ENCODE measurements at regions not wholly inside any gene's neighbourhood (a gene's known extent, or its start where the extent isn't known, plus 50 kb on each side); places are given as distances from the start of the nearest gene placed in this dataset.

GRCh38 chr7:45457591-45457990 lies 116.6 kb upstream of the ADCY1 start:
- DNase-seq = peak; percentile 85

DNA sequence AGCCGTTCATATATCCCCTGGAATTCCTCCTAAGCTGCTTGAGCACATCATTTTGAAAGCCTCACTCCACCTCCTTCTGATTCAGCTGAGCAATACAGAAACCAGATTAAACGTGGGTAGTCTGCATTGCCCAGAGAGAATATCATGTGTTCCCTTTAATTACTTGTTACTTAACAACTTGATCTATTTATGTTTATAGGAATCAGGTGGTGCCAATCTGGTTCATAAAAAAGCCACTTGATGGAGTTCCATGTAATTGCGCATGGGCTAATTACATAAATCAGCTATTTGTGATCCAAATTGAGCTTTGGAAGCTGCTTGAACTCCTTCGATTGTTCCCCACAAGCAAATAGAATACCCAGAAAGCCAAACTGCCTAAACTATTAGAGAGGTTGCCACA lies 114.7 kb upstream of the ADCY1 start:
- peak; percentile 61 for DNase-seq

GRCh38 chr7:45460379-45460778 lies 113.8 kb upstream of the ADCY1 start:
- no peak for DNase-seq

DNA sequence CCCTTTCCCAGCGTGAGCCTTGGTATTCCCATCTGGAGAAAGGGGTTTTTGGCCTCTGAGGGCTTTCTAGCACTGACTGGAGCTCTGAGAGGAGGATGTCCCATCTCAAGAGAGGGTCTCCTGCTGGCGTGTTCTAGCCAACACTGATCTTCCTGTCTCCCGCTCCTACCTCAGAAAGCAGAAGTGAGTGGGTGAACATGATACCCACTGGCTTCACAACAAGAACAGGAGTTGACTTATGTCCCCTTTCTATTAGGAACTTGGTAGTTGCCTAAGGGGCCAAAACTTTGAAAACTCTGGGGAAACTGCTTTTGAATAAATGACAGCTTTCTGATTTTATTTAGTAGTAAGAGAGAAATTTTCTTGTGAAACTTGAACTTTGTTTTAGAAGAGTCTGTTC lies 113.1 kb upstream of the ADCY1 start:
- no peak for DNase-seq

- no peak for DNase-seq
These were observed 105.1 kb upstream of the ADCY1 start for GRCh38 chr7:45469103-45469502.

GRCh38 chr7:45470031-45470430 lies 104.1 kb upstream of the ADCY1 start:
- DNase-seq = no peak

DNA sequence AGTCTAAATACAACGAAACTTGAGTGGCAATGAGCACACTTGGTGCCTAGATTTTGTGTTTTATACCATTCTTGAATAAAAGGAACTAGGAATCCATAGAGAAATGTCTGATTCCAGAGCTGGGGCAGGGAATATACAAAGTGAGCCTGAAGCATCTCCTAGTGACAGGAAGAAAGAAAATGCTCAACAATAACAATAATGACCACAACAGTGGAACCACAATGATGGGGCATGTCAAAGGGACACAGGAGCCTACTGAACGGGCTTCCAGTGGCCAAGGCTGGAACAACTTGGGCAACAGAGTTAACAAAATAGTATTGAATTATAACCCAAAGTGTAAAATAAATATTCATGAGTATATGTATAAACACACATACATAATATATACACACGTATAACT lies 94.4 kb upstream of the ADCY1 start:
- no peak for DNase-seq

DNA sequence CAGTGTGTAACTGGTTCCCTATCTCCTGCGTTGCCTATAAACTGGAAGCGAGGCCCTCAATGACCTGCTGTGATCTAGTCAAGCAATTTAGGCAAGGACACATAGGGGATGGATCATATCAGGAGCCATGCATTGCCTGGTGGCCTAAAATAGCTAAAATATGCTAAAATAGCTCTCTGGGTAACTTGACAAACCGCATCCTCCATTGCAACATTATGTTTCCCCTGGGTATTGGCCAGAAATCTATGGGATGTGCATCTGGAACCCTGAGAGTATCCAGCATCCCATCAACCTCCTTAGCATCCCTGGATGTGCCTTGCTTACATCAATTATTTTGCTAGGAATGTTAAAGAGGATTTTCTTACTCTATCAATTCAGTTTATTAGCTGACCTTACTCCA lies 91.7 kb upstream of the ADCY1 start:
- no peak for DNase-seq

- no peak for DNase-seq
These were observed 90.1 kb upstream of the ADCY1 start for GRCh38 chr7:45484094-45484493.

DNA sequence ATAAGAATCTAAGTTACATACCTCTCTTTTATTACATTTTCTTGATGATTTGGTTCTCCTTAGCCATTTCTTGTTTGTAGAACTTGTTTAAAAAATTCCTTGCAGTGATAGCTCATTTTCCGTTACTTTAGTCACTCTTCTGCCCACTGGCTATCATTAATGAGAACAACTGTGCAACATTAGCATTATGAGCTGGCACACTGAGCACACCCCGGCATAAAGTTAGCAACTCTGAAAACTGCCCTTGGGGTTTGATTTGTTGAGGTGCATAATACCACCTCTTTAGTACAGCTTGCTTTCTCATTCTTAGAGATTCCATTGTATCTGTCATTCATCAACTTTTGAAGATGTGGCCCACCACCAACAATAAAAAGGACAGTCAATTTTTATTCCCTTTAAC lies 87.6 kb upstream of the ADCY1 start:
- no peak for DNase-seq

- no peak for DNase-seq
These were observed 79.3 kb upstream of the ADCY1 start for GRCh38 chr7:45494885-45495284.

- DNase-seq = no peak
These were observed 78.5 kb upstream of the ADCY1 start for GRCh38 chr7:45495618-45496017.

GRCh38 chr7:45500257-45500656 lies 73.9 kb upstream of the ADCY1 start:
- no peak for DNase-seq

- no peak for DNase-seq
These were observed 72.4 kb upstream of the ADCY1 start for GRCh38 chr7:45501791-45502190.

GRCh38 chr7:45506059-45506458 lies 68.1 kb upstream of the ADCY1 start:
- DNase-seq = no peak

DNA sequence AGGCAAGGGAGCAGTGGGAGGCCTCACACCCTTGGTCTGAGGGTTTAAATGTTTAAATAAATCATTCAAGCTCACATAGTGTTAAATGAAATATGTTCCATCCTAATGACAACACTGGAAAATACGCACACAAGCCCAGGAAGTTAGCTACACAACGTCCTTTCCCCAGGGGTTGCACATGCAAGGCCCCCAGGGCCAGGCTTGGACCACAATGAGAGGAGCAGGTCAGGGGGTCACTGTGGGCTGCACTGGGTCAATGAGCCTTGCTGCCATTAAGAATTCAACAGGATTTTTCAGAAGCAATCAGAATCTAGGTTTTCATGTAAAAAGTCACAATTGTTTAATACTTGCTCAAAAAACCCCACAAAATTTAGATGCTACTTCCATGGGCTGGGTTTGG lies 64.9 kb upstream of the ADCY1 start:
- DNase-seq = no peak

DNA sequence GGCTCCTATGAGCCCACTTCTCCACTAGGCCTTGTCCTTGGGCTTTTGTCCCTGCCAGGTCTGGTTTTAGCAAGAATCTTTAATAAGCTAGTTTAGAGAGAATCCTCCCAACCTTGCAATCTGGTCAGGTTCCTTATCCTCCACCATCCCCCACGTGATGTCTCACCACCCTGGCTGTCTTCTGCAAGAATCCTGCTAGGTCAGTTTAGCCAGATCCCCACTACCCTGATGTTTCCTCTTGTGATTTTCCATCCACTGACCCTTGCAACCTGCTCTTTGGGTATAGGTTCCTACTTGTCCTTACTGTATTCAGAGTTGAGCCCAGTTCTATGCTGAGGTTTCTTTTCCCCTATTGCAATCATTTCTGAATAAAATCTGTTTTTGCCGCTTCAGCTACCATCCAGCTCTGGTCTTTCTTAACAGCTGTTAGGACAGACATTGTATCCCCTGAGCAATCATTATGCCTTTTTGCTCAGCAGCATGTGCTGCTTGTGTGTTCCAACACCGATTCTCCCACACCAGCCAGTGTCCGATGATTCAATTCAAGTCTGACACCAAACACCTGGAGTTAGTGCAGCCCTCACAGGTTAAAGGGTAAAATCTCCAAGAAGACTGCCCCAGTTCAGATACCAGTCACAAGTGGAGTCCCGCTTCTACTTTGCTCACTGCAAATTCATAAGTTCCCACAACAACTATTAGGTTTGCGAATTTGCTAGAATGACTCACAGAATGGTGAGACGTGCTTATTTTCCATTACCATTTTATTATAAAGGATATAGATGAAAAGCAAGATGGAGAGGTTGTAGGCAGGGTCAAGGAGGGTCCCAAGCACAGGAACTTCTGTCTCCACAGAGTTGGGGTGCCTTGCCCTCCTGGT lies 62.2 kb upstream of the ADCY1 start:
- no peak for DNase-seq

GRCh38 chr7:45514944-45515343 lies 59.2 kb upstream of the ADCY1 start:
- DNase-seq = no peak

DNA sequence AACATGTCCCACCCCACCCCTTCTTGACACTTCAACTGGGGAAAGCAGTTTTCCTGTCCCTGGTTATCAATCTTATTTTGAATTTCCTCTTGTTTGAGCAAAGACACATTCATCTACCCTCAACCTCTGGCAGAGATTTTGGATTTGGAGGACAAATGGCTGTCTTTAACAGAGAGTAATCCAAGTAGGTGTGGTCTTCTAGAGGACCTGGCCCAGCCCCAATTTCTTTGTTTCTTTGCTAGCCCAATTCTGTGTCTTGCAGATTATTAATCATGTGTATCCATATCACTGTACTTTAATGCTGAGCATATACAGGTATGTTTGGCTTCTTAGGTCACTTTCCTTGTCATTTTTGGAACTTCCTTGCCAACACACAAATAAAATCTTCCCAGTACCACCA lies 58.8 kb upstream of the ADCY1 start:
- no peak for DNase-seq

All from NCI-H774 (cell line).